NCI-H345 (cell line): ENCODE measurements at regions not wholly inside any gene's neighbourhood (a gene's known extent, or its start where the extent isn't known, plus 50 kb on each side); places are given as distances from the start of the nearest gene placed in this dataset.

Experiments
- DNase-seq: peaks from one replicate; lab custom pipeline; 2025; lab: John Stamatoyannopoulos, UW

DNA sequence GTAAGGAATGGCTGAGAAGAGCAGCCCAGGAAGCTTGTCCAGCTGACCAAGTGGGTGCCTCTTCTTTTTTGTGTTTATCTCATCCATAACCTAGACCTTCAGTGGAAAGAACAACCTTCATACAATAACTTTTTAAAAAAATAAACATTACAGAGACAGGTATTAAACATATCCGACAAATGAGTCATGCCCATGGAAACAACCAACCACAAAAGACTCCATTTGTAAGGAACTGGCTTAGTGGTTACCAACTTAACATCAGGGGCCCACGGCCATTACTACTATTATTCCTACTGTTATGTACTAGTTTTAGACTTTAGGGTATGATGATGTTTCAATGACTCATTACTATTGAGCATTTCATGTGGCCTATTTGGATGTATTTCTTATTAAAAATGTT lies 191.7 kb upstream of the SERP2 start:
- no peak for DNase-seq

GRCh38 chr13:44184740-44185139 lies 188.9 kb upstream of the SERP2 start:
- DNase-seq: no peak

- DNase-seq: no peak
Observed at GRCh38 chr13:44188257-44188656, 185.4 kb upstream of the SERP2 start.

GRCh38 chr13:44189085-44189484 lies 184.5 kb upstream of the SERP2 start:
- DNase-seq: no peak

GRCh38 chr13:44191103-44191502 lies 182.5 kb upstream of the SERP2 start:
- no peak for DNase-seq

DNA sequence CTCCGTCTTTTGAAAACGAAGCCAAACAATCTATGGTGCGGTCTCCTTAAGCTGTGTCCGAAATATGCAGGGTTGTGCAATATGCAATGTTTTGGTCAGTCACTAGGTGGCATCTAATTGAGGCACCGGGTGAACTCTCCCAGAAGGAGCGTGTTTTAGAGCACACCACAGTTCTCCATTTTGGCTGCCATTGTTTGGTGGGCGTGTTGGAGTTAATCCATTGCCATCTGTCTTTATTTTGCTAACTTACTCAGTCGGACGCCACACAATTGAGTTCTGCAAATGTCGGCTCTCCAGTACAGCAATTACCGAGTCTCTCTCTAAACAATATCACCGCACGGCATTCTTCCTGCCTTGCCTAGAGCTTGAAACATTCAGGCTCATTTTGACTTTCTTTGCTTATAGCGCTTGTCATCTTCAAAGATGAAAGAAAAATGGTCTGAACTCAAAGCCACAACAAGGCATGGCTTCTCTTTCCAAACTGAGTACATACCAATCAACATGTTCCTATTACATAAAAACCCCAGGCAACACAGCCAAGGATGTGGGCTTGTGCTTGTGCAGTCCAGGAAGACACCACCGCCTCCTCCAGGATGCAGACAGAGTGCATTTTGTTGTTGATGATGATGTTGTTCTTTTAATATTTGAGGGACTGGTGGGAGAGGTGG lies 182.0 kb upstream of the SERP2 start:
- DNase-seq: peak; percentile 83

- no peak for DNase-seq
Observed at GRCh38 chr13:44193731-44194130, 179.9 kb upstream of the SERP2 start.

GRCh38 chr13:44195245-44195644 lies 178.4 kb upstream of the SERP2 start:
- DNase-seq: no peak

GRCh38 chr13:44196196-44196751 lies 177.3 kb upstream of the SERP2 start:
- no peak for DNase-seq

GRCh38 chr13:44197791-44198770 lies 175.5 kb upstream of the SERP2 start:
- DNase-seq: no peak

DNA sequence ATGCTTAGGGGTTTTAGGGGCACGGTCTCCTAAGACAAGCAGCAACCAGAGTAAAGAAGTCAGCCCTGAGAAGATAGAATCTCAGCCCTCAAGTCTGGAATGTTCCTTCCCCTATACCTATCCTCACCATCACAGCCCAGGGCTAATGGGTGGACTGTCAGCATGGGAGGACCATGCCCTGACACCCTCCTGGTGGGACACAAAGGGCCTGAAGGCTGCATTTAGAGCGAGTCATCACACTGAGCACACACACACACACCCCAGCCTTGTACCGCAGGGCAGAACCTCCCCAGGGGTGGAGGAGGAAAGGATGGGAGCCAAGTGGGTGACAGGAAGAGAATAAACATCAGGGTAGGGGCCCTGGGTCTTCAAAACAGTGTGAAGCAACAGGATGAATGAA lies 174.8 kb upstream of the SERP2 start:
- no peak for DNase-seq

DNA sequence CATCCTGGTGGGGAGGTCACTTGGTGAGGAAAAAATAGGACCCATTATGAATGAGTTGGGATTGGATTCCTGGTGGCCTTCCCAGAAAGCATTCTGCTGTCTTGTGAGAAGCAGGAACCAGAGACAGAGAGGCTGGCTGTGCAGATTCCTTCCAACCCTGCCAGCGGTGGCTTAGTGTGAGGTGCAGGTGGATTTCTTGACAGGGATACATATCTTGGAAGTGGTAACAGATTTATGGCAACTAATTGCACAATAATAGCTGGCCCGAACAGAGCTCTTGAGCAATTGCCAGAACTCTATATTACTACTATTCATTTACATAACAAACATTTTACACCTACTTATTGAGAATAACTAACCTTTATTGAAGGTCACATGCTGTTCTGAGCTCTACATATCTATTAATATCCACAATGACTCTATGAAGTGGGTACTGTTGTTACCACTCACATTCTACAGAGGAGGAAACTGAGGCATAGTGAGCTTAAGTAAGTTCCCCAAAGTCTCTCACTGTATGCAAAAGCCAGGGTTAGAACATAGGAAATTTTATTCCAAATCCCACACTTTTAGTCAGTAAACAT lies 173.9 kb upstream of the SERP2 start:
- DNase-seq: no peak

DNA sequence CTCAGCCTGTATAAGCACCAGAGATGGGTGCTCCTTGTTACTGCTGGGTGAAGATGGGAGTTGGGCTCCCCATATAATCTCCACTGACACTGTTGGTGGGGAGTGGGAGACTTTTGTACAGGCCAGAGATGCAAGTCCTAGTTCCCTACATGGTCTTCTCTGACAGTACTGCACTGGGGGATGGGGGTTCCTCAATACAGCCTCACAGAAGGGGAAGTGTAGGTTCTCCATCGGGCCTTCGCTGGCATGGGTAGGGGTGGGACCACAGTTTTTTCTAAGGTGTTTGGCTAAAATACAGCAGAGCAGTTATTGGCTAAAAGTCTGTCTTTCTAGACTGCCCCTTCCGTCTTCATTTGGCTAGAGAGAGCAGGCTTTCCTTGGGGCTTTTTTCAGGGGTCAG lies 167.2 kb upstream of the SERP2 start:
- no peak for DNase-seq

DNA sequence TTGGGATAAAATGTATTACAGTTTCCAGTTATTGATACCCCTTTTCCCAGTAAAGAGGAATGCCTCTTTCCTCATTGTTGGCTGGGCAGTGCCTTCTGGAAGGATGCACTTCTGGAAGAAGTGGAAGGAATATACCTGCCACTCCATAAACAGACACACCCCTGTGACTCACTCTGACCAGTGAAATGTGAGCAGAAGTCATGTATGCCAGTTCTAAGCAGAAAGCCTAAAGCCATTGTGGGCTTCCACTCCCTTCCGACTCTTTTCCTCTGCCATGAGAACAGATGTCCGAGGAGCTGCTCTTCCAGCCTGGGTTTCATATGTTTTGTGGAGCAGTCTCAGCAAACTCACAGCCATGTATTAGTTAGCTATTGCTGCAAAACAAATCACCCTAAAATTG lies 166.1 kb upstream of the SERP2 start:
- no peak for DNase-seq

GRCh38 chr13:44210525-44210924 lies 163.1 kb upstream of the SERP2 start:
- DNase-seq: no peak

GRCh38 chr13:44211286-44211685 lies 162.3 kb upstream of the SERP2 start:
- DNase-seq: no peak

DNA sequence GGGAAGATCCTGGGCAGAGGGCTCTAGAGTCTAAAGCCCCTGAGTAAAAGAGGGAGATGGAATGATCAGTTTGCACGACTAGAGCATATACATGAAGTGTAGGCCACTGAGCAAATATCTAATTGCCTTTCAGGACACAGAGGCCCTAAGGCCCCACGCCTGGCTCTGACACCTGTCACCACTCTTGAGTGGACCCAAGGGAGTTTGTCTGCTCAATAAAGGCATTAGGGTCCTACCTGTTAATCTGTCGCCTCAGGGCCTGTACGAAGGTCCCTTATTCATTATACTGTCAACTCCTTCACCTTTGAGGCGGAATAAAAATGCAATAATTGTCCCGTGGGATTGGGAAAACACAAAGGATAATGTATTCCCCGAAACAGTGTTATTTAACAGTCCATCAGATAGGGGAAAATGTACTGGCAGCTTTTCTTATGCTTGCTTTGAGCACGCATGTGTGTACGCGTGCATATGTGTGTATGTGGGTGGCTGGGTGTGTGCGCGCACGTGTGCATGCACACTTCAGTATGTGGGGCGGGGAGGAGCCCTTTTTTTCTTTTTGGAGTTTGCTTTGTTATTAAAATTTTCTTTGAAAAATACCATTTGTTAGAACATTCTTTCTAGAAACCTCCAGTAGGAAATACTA lies 161.8 kb upstream of the SERP2 start:
- DNase-seq: peak; percentile 57

DNA sequence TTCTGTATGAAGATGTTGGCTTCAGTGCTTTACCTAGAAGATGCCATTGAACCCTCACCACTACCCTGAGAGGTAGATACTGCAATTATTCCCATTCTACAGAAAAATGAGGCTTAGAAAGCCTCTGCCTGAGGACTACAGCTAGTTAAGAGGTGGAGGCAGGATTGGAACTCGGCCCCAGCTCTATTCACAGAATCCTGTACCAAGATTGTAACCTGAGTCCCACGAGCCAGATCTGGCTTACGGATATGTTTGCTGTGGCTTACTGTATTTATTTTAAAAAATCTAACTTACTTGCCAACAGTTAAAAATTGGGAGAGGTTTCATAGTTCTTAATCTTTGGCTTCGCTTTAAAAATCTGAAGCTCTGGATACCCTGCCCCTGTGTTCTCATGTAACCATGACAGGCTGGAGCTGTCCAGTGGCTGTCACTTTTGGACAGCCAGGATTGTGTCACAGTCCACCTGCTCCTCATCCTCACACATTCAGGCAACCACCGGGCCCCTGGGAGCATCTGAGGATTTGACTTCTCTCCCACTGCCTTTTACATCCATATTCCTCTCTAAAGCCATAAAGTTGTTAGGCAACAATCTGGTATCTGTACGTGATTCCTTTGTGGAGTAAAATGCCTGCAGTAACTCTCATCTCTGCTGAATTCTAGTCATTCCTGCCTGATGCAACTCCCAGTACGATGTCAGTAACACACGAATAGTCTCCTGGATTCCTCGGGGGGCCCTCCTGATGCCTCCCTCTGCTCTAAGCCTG lies 160.8 kb upstream of the SERP2 start:
- no peak for DNase-seq

DNA sequence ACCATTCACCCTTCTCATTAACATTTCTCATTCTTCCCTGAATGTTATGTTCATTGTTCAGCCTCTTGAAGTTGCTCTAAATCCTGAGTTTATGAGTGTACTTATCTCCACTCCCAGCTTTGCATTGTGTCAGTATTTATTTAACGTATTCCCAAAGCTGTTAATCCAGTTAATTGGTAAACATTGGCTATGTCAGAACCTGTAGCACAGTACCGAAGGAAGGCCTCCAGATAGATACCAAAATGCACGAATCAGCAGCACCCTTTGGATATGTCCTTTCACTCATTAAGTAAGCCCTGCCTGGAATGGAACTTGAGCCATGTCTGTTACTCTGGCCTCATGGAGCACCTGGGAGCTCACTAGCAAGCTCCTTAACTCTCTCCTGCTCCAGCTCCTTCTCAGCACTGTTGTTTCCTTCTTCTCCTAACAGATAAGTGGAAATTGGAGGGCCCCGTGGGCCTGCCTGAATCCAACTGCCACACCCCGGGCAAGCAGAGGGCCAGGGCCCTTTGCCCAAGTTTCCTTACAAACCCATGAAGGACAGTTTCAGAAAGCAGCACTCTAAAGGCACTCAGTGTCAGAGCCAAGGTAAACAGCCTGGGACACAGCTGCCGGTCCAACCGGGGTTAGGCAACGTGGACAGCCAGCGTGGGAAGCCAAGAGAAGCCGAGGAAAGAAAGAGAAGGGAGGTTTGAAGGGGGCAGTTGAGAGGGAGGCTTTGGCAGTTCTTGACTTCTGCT lies 155.0 kb upstream of the SERP2 start:
- DNase-seq: peak; percentile 89
